Activated CD8-positive, alpha-beta memory T cell treated with anti-CD3 and anti-CD28 coated beads, Interleukin-2, amount 10 ng/mL, durations not matched to agents 7 days and 5 days (primary cell): ENCODE measurements at regions not wholly inside any gene's neighbourhood (a gene's known extent, or its start where the extent isn't known, plus 50 kb on each side); places are given as distances from the start of the nearest gene placed in this dataset.
"Not testable (repeated sequence)": the region's sequence is repeated elsewhere in the genome, so short reads cannot be mapped to it uniquely, and the experiment has no call there.

ENCODE experiments used
- ATAC-seq: fragments of 150-1000 bp; cut with Tn5 transposase; one replicate; pipeline ENCODE4 v1.10.0; 2021; ENCODE audit warnings: moderate library complexity
- CTCF ChIA-PET: fragments of 350-600 bp; sonication (Branson Sonifier 250); formaldehyde crosslinking; loops from one replicate; lab custom pipeline; 2021; ENCODE audit warnings: antibody characterized with exemption; lab: Charles Lee
- DNase-seq: peaks from one replicate; pipeline ENCODE4 v3.0.0-alpha.2; 2020
- H3K27ac Mint-ChIP-seq: one replicate; pipeline ENCODE4 v1.8.0; 2021; ENCODE audit warnings: mild to moderate bottlenecking, mixed read lengths
- H3K27me3 Mint-ChIP-seq: one replicate; pipeline ENCODE4 v1.8.0; 2021; ENCODE audit warnings: mixed read lengths
- H3K36me3 Mint-ChIP-seq: one replicate; pipeline ENCODE4 v1.8.0; 2021; ENCODE audit warnings: mild to moderate bottlenecking, mixed read lengths
- H3K4me1 Mint-ChIP-seq: one replicate; pipeline ENCODE4 v1.8.0; 2021; ENCODE audit warnings: mixed read lengths
- H3K4me3 Mint-ChIP-seq: one replicate; pipeline ENCODE4 v1.8.0; 2021; ENCODE audit warnings: mild to moderate bottlenecking, moderate library complexity, mixed read lengths
- H3K9me3 Mint-ChIP-seq: one replicate; pipeline ENCODE4 v1.8.0; 2022; ENCODE audit warnings: low read depth, mixed read lengths

- Mint-ChIP-seq H3K4me3 (no peak overlapping the region), H3K27ac (no peak overlapping the region), H3K9me3 (no peaks in the 10 kb centered on the region), H3K36me3 (no peaks in the 10 kb centered on the region), H3K4me1 (no peaks in the 10 kb centered on the region), H3K27me3 (no peaks in the 10 kb centered on the region)
- ATAC-seq: no peak
- CTCF ChIA-PET: no interaction called here
- DNase-seq: no peak
Measured at GRCh38 chr2:192571636-192572035, 376.9 kb upstream of the TMEFF2 start.

- Mint-ChIP-seq H3K27ac (no peak overlapping the region), H3K9me3 (no peaks in the 10 kb centered on the region), H3K27me3 (no peaks in the 10 kb centered on the region), H3K36me3 (no peaks in the 10 kb centered on the region), H3K4me3 (no peak overlapping the region), H3K4me1 (no peaks in the 10 kb centered on the region)
- CTCF ChIA-PET: no interaction called here
- DNase-seq (no peak), ATAC-seq (no peak)
Measured at GRCh38 chr2:192570788-192571187, 376.1 kb upstream of the TMEFF2 start.

- no peaks in the 10 kb centered on the region for H3K36me3 Mint-ChIP-seq
- DNase-seq (no peak), ATAC-seq (no peak)
- H3K27ac Mint-ChIP-seq: no peak overlapping the region
- CTCF ChIA-PET: no interaction called here
- no peaks in the 10 kb centered on the region for H3K4me1 Mint-ChIP-seq
- no peak overlapping the region for H3K4me3 Mint-ChIP-seq
- H3K9me3 Mint-ChIP-seq: no peaks in the 10 kb centered on the region
- no peaks in the 10 kb centered on the region for H3K27me3 Mint-ChIP-seq
Measured at GRCh38 chr2:192566863-192567262, 372.1 kb upstream of the TMEFF2 start.

GRCh38 chr2:192560326-192560725 is 365.6 kb upstream of the TMEFF2 start:
- no peak for ATAC-seq
- no peaks in the 10 kb centered on the region for H3K27me3 Mint-ChIP-seq
- H3K36me3 Mint-ChIP-seq: no peaks in the 10 kb centered on the region
- CTCF ChIA-PET: no interaction called here
- H3K27ac Mint-ChIP-seq: no peak overlapping the region
- no peaks in the 10 kb centered on the region for H3K4me1 Mint-ChIP-seq
- no peak for DNase-seq
- H3K4me3 Mint-ChIP-seq: no peak overlapping the region
- H3K9me3 Mint-ChIP-seq: no peaks in the 10 kb centered on the region

- no peak for ATAC-seq
- H3K27me3 Mint-ChIP-seq: no peaks in the 10 kb centered on the region
- CTCF ChIA-PET: no interaction called here
Measured at GRCh38 chr2:192559587-192559986, 364.9 kb upstream of the TMEFF2 start.

GRCh38 chr2:192558637-192559036 is 363.9 kb upstream of the TMEFF2 start:
- CTCF ChIA-PET: no interaction called here
- Mint-ChIP-seq H3K9me3 (no peaks in the 10 kb centered on the region), H3K27me3 (no peaks in the 10 kb centered on the region)

More at GRCh38 chr2:192559587-192559986, 364.9 kb upstream of the TMEFF2 start:
- H3K4me1 Mint-ChIP-seq: no peaks in the 10 kb centered on the region
- no peak for DNase-seq
- no peak overlapping the region for H3K4me3 Mint-ChIP-seq
- no peak overlapping the region for H3K27ac Mint-ChIP-seq
- no peaks in the 10 kb centered on the region for H3K36me3 Mint-ChIP-seq
- H3K9me3 Mint-ChIP-seq: no peaks in the 10 kb centered on the region

GRCh38 chr2:192555740-192556139 is 361.0 kb upstream of the TMEFF2 start:
- Mint-ChIP-seq H3K4me3 (no peak overlapping the region), H3K4me1 (no peaks in the 10 kb centered on the region), H3K36me3 (no peaks in the 10 kb centered on the region), H3K27me3 (no peaks in the 10 kb centered on the region), H3K27ac (no peak overlapping the region), H3K9me3 (no peaks in the 10 kb centered on the region)
- DNase-seq: no peak
- ATAC-seq: no peak
- CTCF ChIA-PET: no interaction called here

More at GRCh38 chr2:192558637-192559036, 363.9 kb upstream of the TMEFF2 start:
- no peak for ATAC-seq
- no peak overlapping the region for H3K27ac Mint-ChIP-seq
- no peaks in the 10 kb centered on the region for H3K4me1 Mint-ChIP-seq
- H3K36me3 Mint-ChIP-seq: no peaks in the 10 kb centered on the region
- DNase-seq: no peak
- H3K4me3 Mint-ChIP-seq: no peak overlapping the region

- CTCF ChIA-PET: no interaction called here
- Mint-ChIP-seq H3K27ac (no peak overlapping the region), H3K4me3 (no peak overlapping the region), H3K4me1 (no peaks in the 10 kb centered on the region), H3K27me3 (no peaks in the 10 kb centered on the region), H3K9me3 (no peaks in the 10 kb centered on the region), H3K36me3 (no peaks in the 10 kb centered on the region)
- ATAC-seq (no peak), DNase-seq (no peak)
Measured at GRCh38 chr2:192551760-192552159, 357.0 kb upstream of the TMEFF2 start.

- H3K9me3 Mint-ChIP-seq: no peaks in the 10 kb centered on the region
- H3K4me3 Mint-ChIP-seq: no peak overlapping the region
- no peaks in the 10 kb centered on the region for H3K36me3 Mint-ChIP-seq
- no peaks in the 10 kb centered on the region for H3K4me1 Mint-ChIP-seq
- CTCF ChIA-PET: no interaction called here
- no peak for ATAC-seq
- no peak overlapping the region for H3K27ac Mint-ChIP-seq
- DNase-seq: no peak
- no peaks in the 10 kb centered on the region for H3K27me3 Mint-ChIP-seq
Measured at GRCh38 chr2:192546565-192546964, 351.8 kb upstream of the TMEFF2 start.

GRCh38 chr2:192544371-192544955 is 349.7 kb upstream of the TMEFF2 start:
- H3K4me3 Mint-ChIP-seq: no peak overlapping the region
- CTCF ChIA-PET: no interaction called here
- H3K27ac Mint-ChIP-seq: no peak overlapping the region
- no peaks in the 10 kb centered on the region for H3K27me3 Mint-ChIP-seq
- ATAC-seq (no peak), DNase-seq (no peak)
- no peaks in the 10 kb centered on the region for H3K4me1 Mint-ChIP-seq
- no peaks in the 10 kb centered on the region for H3K9me3 Mint-ChIP-seq
- H3K36me3 Mint-ChIP-seq: no peaks in the 10 kb centered on the region

GRCh38 chr2:192542148-192543066 is 347.7 kb upstream of the TMEFF2 start:
- H3K4me1 Mint-ChIP-seq, H3K9me3 Mint-ChIP-seq, CTCF ChIA-PET, H3K36me3 Mint-ChIP-seq, H3K27ac Mint-ChIP-seq, ATAC-seq, DNase-seq, H3K4me3 Mint-ChIP-seq, H3K27me3 Mint-ChIP-seq: not testable (repeated sequence)

- Mint-ChIP-seq H3K4me3 (no peak overlapping the region), H3K9me3 (no peaks in the 10 kb centered on the region), H3K27ac (no peak overlapping the region), H3K4me1 (no peaks in the 10 kb centered on the region), H3K27me3 (no peaks in the 10 kb centered on the region), H3K36me3 (no peaks in the 10 kb centered on the region)
- ATAC-seq (no peak), DNase-seq (no peak)
- CTCF ChIA-PET: no interaction called here
Measured at GRCh38 chr2:192539306-192539705, 344.6 kb upstream of the TMEFF2 start.

- Mint-ChIP-seq H3K36me3 (no peaks in the 10 kb centered on the region), H3K4me1 (no peaks in the 10 kb centered on the region), H3K27ac (no peak overlapping the region), H3K4me3 (no peak overlapping the region), H3K9me3 (no peaks in the 10 kb centered on the region), H3K27me3 (no peaks in the 10 kb centered on the region)
- no peak for ATAC-seq
- CTCF ChIA-PET: no interaction called here
- no peak for DNase-seq
Measured at GRCh38 chr2:192536922-192537624, 342.3 kb upstream of the TMEFF2 start.
